ENCODE measurements at regions not wholly inside any gene's neighbourhood (a gene's known extent, or its start where the extent isn't known, plus 50 kb on each side); places are given as distances from the start of the nearest gene placed in this dataset.
"Not testable (repeated sequence)": the region's sequence is repeated elsewhere in the genome, so short reads cannot be mapped to it uniquely, and the experiment has no call there.

DNA sequence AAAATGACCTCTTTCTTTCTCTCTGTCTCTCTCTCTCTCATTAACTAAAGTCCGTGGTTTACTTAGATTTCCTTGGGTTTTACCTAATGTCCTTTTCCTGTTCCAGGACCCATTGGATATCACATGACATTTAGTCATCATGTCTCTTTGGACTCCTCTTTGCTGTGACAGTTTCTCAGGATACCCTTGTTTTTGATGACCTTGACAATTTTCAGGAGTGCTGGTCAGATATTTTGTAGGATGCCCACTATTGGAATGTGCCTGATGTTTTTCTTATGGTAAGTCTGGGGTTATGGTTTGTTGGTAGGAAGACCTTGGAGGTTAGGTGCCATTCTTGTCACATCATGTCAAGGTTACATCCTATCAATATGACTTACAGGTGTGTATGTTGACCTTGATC lies 199.2 kb upstream of the HTR1E start:
- no peak for DNase-seq (ENCODE audit: low spot score)

- DNase-seq (ENCODE audit: low spot score): not testable (repeated sequence)
These were observed 205.7 kb upstream of the HTR1E start for GRCh38 chr6:86731631-86732030.

- DNase-seq (ENCODE audit: low spot score): not testable (repeated sequence)
These were observed 206.6 kb upstream of the HTR1E start for GRCh38 chr6:86730772-86731171.

DNA sequence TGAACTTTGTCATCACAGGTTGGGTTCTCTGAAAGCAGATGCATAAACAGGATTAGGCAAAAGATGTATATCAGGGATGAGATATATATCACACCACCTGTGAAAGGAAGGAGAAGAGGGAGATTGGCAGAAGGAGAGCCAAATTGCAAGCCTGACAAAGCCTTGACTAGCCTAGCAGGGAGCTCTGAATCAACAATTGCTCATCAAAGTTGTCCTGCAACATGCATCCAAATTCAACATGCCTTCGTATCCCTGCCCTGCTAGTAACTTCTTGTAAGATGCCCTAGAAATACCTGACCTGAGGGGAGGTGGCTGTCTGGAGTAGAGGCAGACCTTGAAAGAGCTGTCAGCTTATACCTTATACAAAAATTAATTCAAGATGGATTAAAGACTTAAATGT lies 207.1 kb upstream of the HTR1E start:
- no peak for DNase-seq (ENCODE audit: low spot score)

DNA sequence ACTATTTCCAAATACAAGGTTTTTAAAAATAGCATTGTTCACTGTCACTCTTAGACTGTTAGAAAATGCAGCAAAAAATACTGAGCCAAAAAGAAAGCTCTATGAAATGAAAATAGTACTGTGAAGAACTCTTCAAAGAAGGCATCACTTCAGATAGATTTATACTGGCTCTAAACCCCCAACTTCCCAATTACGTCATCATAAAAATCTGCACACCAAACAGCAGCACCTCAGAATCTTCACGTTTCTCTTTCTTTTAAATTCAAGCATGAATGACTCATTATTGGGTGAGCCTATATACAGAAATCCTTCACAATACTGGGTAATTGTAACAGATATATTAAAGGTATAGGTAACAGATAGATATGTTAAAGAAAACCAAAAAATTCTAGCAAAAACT lies 208.4 kb upstream of the HTR1E start:
- no peak for DNase-seq (ENCODE audit: low spot score)

DNA sequence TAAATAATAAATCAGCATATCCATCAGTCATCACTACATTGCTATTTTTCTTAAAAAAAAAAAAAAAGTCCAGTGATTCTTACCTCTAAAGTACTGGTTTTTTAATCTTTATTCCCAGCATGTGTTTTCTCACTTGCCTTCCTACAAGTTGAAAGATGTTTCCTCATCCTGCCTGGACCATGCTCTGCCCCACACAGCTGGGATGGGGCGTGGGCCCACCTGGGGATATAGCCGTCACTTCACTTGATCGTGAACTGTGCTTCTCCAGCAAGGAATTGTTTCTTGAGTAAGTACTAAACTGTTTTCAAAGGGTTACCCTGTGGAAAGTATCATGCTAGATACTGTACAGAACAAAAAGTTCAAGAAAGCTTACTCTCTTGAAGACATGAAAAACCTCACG lies 212.6 kb upstream of the HTR1E start:
- DNase-seq (ENCODE audit: low spot score): no peak

GRCh38 chr6:86723729-86724128 lies 213.6 kb upstream of the HTR1E start:
- no peak for DNase-seq (ENCODE audit: low spot score)

- DNase-seq (ENCODE audit: low spot score): no peak
These were observed 214.2 kb upstream of the HTR1E start for GRCh38 chr6:86723151-86723550.

DNA sequence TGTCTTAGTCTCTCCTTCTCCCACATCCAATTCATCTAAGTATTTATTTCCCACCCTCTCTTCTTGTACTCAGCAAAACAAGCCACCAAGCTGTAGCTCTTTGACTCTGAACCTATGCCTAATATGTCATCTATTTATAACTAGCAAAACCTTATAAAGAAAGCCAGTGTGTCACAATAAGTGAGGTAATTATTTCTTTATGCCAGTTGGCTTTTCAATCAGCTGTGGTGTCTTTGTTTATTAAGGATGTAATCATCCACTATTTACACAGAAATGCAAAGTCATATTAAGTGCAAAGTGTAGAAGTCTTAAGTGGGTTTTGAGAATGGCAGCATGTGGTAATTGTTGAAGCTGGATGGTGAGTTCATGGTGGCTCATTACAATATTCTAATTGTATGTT lies 215.2 kb upstream of the HTR1E start:
- DNase-seq (ENCODE audit: low spot score): no peak

DNA sequence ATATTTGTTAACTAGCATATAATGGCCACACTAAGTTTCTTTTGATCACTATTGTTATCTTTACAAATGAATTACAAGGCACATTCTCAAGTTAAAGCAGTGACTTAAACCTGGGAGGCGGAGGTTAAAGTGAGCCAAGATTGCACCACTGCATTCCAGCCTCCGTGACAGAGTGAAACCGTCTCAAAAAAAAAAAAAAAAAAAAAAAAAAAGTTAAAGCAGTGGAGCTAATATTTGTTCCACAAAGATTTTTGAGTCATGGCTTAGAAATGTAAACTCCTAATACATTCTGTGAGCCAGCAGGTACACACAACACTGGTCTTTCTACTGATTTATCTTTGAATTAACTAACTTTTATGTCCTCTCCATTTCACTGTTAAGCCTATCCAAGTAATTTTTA lies 221.7 kb upstream of the HTR1E start:
- no peak for DNase-seq (ENCODE audit: low spot score)

DNA sequence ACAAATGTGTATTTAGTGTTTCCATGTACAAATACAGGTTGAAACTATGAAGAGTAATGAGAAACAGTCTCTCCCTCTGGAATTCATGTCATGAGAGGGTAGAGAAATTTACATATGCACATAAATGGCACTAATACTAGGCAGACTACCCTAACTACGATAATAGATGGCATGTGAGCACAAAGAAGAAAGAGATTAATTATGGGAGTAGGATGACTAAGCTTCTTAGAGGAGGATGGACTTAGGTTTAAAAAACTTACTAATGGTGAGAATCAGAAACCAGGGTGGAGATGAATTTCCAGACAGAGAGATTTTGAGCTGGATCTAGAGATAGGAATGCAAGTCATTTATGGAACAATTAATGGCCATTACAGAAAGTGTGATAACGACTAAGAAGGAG lies 225.3 kb upstream of the HTR1E start:
- no peak for DNase-seq (ENCODE audit: low spot score)

DNA sequence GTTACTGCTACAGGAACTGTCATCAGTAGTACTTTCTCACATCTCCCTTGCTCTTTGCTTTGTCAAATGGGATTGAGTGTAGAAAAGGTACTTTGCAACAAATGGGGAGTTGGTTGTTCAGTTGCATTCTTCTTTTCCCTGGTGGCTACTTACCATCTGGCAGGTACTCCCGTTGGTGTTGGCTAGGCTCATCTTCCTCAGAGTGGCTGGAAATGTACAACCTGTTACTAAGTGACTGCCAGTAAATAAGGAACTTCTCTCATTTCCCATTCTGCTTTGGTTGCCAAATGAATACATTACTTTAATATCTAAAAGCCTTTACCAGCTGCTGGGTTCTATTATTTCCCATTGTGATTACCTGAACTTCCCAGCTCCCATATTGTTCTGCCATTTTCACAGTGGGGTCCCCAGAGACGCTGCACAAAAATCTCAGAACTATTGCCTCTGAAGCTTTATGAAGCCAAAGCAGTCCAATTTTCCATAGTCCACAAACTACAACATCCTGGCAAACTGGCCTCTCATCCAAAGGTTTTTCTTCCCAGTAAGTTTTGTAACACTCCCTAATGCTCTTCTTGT lies 229.7 kb upstream of the HTR1E start:
- no peak for DNase-seq (ENCODE audit: low spot score)

GRCh38 chr6:86706449-86706848 lies 230.9 kb upstream of the HTR1E start:
- DNase-seq (ENCODE audit: low spot score): no peak

- DNase-seq (ENCODE audit: low spot score): not testable (repeated sequence)
These were observed 236.1 kb upstream of the HTR1E start for GRCh38 chr6:86701228-86701627.

- DNase-seq (ENCODE audit: low spot score): no peak
These were observed 250.8 kb upstream of the HTR1E start for GRCh38 chr6:86686496-86686895.

- no peak for DNase-seq (ENCODE audit: low spot score)
These were observed 252.0 kb upstream of the HTR1E start for GRCh38 chr6:86685230-86685797.

DNA sequence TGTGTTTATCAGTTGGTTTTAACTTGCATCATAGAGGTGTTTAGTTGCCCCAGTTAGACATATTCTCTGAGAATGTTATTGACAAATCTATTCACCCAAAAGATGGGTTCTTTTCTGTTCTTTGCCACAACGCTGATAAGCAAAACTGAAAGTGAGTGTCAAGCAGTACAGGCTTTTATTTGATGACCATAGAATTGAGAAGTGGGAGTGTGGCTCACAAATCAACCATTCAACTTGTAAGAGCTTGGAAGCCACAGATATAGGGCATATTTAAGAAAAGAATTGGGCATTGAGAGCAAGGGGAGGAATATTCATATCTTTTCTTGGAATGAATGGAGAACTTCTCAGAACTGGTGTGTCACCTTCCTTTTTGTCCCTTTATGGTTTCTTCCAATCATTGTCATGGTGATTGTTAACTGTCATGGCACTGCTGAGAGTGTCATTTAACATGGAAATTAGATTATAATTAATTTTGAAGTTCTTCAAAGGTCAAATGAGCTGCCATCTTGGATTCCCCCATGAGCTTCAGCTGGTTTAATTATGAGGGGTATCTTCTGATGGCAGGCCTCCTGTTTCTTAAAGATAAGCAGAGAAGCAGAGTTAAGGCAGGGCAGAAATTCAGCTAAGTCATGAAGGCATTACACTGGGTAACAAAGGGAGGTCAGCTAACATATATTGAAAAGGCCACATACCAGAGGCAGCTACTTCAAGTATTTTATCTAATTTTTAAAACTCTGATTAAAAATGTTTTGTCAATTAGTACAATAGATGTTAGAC lies 254.0 kb upstream of the HTR1E start:
- no peak for DNase-seq (ENCODE audit: low spot score)

- no peak for DNase-seq (ENCODE audit: low spot score)
These were observed 255.0 kb upstream of the HTR1E start for GRCh38 chr6:86682297-86682696.

DNA sequence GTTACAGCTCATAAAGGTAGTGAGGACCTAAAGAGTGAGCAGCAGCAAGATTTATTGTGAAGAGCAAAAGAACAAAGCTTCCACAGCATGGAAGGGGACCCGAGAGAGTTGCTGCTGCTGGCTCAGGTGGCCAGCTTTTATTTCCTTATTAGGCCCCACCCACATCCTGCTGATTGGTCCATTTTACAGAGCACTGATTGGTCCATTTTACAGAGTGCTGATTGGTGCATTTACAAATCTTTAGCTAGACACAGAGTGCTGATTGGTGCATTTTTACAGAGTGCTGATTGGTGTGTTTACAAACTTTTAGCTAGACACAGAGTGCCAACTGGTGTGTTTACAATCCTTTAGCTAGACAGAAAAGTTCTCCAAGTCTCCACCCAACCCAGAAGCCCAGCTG lies 256.2 kb upstream of the HTR1E start:
- DNase-seq (ENCODE audit: low spot score): not testable (repeated sequence)

DNA sequence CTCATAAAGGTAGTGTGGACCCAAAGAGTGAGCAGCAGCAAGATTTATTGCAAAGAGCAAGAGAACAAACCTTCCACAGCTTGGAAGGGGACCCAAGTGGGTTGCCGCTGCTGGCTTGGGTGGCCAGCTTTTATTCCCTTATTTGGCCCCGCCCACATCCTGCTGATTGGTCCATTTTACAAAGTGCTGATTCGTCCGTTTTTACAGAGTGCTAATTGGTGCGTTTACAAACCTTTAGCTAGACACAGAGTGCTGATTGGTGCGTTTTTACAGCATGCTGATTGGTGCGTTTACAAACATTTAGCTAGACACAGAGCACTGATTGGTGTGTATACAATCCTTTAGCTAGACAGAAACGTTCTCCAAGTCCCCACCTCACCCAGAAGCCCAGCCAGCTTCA lies 265.2 kb upstream of the HTR1E start:
- not testable (repeated sequence) for DNase-seq (ENCODE audit: low spot score)

- DNase-seq (ENCODE audit: low spot score): no peak
These were observed 280.1 kb upstream of the HTR1E start for GRCh38 chr6:86657192-86657591.

GRCh38 chr6:86629123-86629522 lies 308.2 kb upstream of the HTR1E start:
- DNase-seq (ENCODE audit: low spot score): no peak

DNA sequence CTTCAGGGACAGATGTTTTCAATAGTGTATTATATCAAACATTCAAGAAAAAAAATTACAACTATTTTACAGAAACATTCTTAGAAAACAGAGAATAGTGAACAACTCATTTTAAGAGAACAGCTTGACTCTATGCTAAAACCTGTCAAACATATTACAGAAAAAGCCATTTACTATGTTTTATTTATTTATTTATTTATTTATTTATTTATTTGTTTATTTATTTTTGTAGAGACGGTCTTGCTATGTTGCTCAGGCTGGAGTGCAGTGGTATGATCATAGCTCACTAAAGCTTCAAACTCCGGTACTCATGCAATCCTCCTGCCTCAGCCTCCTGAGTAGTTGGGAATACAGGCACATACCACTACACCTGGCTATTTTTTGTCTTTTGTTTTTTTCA lies 317.9 kb upstream of the HTR1E start:
- DNase-seq (ENCODE audit: low spot score): no peak

Data from mucosa of gallbladder (tissue), 1 donor.